Astrocyte (in vitro differentiated cells and primary cell): ENCODE measurements at regions not wholly inside any gene's neighbourhood (a gene's known extent, or its start where the extent isn't known, plus 50 kb on each side); places are given as distances from the start of the nearest gene placed in this dataset.
A peak's percentile ranks its signal among the peaks of the same experiment; 100 is the strongest.

Source experiments
- DNase-seq: peaks from one replicate; pipeline ENCODE4 v3.0.0-alpha.2; 2010; ENCODE audit warnings: low read depth
- FAIRE-seq: peaks from 2 replicates; lab custom pipeline; 2011; peaks lifted over from hg19 to GRCh38; lab: Jason Lieb, UNC
- H2AFZ ChIP-seq: 2 replicates; pipeline ENCODE4 v1.6.0; 2012; ENCODE audit warnings: low read depth, low read length, inconsistent platforms
- H3K27ac ChIP-seq: 2 replicates; pipeline ENCODE4 v1.5.1; 2011; ENCODE audit warnings: low read depth, low read length, inconsistent platforms
- H3K27me3 ChIP-seq: 2 replicates; pipeline ENCODE4 v1.6.0; 2011; ENCODE audit warnings: low read length, inconsistent platforms; ENCODE audit not compliant: insufficient read depth
- H3K36me3 ChIP-seq: 2 replicates; pipeline ENCODE4 v1.5.1; 2011; ENCODE audit warnings: low read length, inconsistent platforms; ENCODE audit not compliant: insufficient read depth
- H3K4me1 ChIP-seq: 2 replicates; pipeline ENCODE4 v1.5.1; 2011; ENCODE audit warnings: low read length, inconsistent platforms; ENCODE audit not compliant: insufficient read depth
- H3K4me2 ChIP-seq: 2 replicates; pipeline ENCODE4 v1.6.0; 2012; ENCODE audit warnings: low read length, inconsistent platforms
- H3K4me3 ChIP-seq: 2 replicates; pipeline ENCODE4 v1.5.1; 2011; ENCODE audit warnings: low read depth, mild to moderate bottlenecking, low read length, inconsistent platforms; ENCODE audit not compliant: insufficient read depth
- H3K79me2 ChIP-seq: 2 replicates; pipeline ENCODE4 v1.6.0; 2012; ENCODE audit warnings: mild to moderate bottlenecking, low read length, inconsistent platforms; ENCODE audit not compliant: insufficient read depth
- H3K9ac ChIP-seq: 2 replicates; pipeline ENCODE4 v1.6.0; 2012; ENCODE audit warnings: mild to moderate bottlenecking, low read length, inconsistent platforms
- H3K9me3 ChIP-seq: 2 replicates; pipeline ENCODE4 v1.5.1; 2012; ENCODE audit warnings: low read depth, mild to moderate bottlenecking, low read length, inconsistent platforms; ENCODE audit not compliant: insufficient read depth
- H4K20me1 ChIP-seq: 2 replicates; pipeline ENCODE4 v1.6.0; 2012; ENCODE audit warnings: low read length, inconsistent platforms; ENCODE audit not compliant: insufficient read depth
- H3K27ac Mint-ChIP-seq: one replicate; pipeline ENCODE4 v1.8.0; 2021; ENCODE audit warnings: mild to moderate bottlenecking, mixed read lengths; ENCODE audit not compliant: unreplicated experiment
- H3K27me3 Mint-ChIP-seq: one replicate; pipeline ENCODE4 v1.8.0; 2021; ENCODE audit warnings: low read depth, mixed read lengths; ENCODE audit not compliant: unreplicated experiment
- H3K36me3 Mint-ChIP-seq: one replicate; pipeline ENCODE4 v1.8.0; 2021; ENCODE audit warnings: low read depth, mixed read lengths; ENCODE audit not compliant: unreplicated experiment
- H3K4me1 Mint-ChIP-seq: one replicate; pipeline ENCODE4 v1.8.0; 2021; ENCODE audit warnings: low read depth, mixed read lengths; ENCODE audit not compliant: unreplicated experiment
- H3K4me3 Mint-ChIP-seq: one replicate; pipeline ENCODE4 v1.8.0; 2021; ENCODE audit warnings: mild to moderate bottlenecking, moderate library complexity, mixed read lengths; ENCODE audit not compliant: unreplicated experiment
- H3K9me3 Mint-ChIP-seq: one replicate; pipeline ENCODE4 v1.8.0; 2021; ENCODE audit warnings: mild to moderate bottlenecking, mixed read lengths; ENCODE audit not compliant: unreplicated experiment
- EZH2 ChIP-seq: IDR thresholded peaks from 2 replicates; pipeline ENCODE4 v1.6.1; 2012; ENCODE audit warnings: mild to moderate bottlenecking, low read length, inconsistent platforms; ENCODE audit not compliant: insufficient read depth
- TF ChIP-seq, protein P1 (sequence below): IDR thresholded peaks from 2 replicates; pipeline ENCODE4 v1.5.1; 2011; ENCODE audit warnings: low read depth, mild to moderate bottlenecking, inconsistent platforms, low read length, moderate library complexity; ENCODE audit not compliant: insufficient read depth

DNA sequence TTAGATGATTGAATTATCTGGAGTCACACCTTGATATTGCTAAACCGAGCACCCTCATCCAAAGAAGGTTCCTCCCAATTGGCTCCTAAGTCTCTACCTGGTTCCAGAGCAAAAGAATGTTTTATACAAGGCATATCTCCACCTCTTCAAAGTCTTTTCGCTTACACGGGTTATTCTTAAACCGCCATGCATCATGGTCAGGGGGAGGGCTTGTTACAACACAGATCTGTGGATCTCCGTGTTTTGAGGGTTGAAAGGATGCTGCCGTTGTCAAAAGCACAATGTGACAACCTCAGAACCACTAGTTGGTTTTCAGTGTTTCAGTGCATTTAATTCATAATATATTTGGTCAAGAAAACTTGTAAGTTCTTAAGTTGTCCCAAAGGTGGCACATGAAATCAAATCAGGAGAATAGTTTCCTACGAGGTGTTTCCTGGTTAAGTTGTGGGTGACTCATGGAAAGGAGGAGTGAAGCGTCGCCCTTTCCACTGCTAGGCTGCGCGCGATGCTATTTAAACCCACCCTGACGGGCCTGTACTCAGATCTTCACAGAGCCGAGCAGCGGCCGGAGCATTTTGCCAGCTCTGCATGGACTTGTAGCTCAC lies 1531.6 kb upstream of the TPTE start:
- H3K79me2 ChIP-seq = no peaks in the 10 kb centered on the region
- H3K9me3 ChIP-seq = peaks cover 31% of the 10 kb centered on the region
- Mint-ChIP-seq H3K4me3 (no peak overlapping the region), H3K9me3 (peaks cover 48% of the 10 kb centered on the region), H3K27me3 (no peaks in the 10 kb centered on the region), H3K27ac (no peak overlapping the region), H3K4me1 (no peaks in the 10 kb centered on the region), H3K36me3 (no peaks in the 10 kb centered on the region)
- no peak overlapping the region for H3K9ac ChIP-seq
- DNase-seq (peak; percentile 57), FAIRE-seq (no peak)
- no peaks in the 10 kb centered on the region for H4K20me1 ChIP-seq
- H2AFZ ChIP-seq = no peak overlapping the region
- H3K4me1 ChIP-seq = no peaks in the 10 kb centered on the region
- H3K27ac ChIP-seq = no peak overlapping the region
- no peak overlapping the region for H3K4me2 ChIP-seq
- H3K36me3 ChIP-seq = no peaks in the 10 kb centered on the region
- no peaks in the 10 kb centered on the region for H3K27me3 ChIP-seq
- TF ChIP-seq, protein P1, sequence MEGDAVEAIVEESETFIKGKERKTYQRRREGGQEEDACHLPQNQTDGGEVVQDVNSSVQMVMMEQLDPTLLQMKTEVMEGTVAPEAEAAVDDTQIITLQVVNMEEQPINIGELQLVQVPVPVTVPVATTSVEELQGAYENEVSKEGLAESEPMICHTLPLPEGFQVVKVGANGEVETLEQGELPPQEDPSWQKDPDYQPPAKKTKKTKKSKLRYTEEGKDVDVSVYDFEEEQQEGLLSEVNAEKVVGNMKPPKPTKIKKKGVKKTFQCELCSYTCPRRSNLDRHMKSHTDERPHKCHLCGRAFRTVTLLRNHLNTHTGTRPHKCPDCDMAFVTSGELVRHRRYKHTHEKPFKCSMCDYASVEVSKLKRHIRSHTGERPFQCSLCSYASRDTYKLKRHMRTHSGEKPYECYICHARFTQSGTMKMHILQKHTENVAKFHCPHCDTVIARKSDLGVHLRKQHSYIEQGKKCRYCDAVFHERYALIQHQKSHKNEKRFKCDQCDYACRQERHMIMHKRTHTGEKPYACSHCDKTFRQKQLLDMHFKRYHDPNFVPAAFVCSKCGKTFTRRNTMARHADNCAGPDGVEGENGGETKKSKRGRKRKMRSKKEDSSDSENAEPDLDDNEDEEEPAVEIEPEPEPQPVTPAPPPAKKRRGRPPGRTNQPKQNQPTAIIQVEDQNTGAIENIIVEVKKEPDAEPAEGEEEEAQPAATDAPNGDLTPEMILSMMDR = no peak
- TF ChIP-seq EZH2 = no peak
- no peak overlapping the region for H3K4me3 ChIP-seq

- H3K4me1 ChIP-seq = no peaks in the 10 kb centered on the region
- Mint-ChIP-seq H3K27me3 (no peaks in the 10 kb centered on the region), H3K4me3 (no peak overlapping the region), H3K27ac (no peak overlapping the region), H3K4me1 (no peaks in the 10 kb centered on the region), H3K9me3 (peaks cover 48% of the 10 kb centered on the region), H3K36me3 (no peaks in the 10 kb centered on the region)
- no peak overlapping the region for H3K4me3 ChIP-seq
- peak; percentile 58 for DNase-seq
- H4K20me1 ChIP-seq = no peaks in the 10 kb centered on the region
- no peaks in the 10 kb centered on the region for H3K36me3 ChIP-seq
- no peak overlapping the region for H3K27ac ChIP-seq
- H3K9ac ChIP-seq = no peak overlapping the region
- TF ChIP-seq, protein P1 = no peak
- no peak for TF ChIP-seq EZH2
- FAIRE-seq = no peak
- H3K4me2 ChIP-seq = no peak overlapping the region
- no peak overlapping the region for H2AFZ ChIP-seq
- no peaks in the 10 kb centered on the region for H3K27me3 ChIP-seq
- peaks cover 31% of the 10 kb centered on the region for H3K9me3 ChIP-seq
- no peaks in the 10 kb centered on the region for H3K79me2 ChIP-seq
Observed at GRCh38 chr21:8990326-8991087, 1530.9 kb upstream of the TPTE start.
